ENCODE measurements at regions not wholly inside any gene's neighbourhood (a gene's known extent, or its start where the extent isn't known, plus 50 kb on each side); places are given as distances from the start of the nearest gene placed in this dataset.
"Not testable (repeated sequence)": the region's sequence is repeated elsewhere in the genome, so short reads cannot be mapped to it uniquely, and the experiment has no call there.

- DNase-seq, result no peak
These were observed 289.5 kb upstream of the PFKP start for GRCh38 chr10:2777666-2778355.

DNA sequence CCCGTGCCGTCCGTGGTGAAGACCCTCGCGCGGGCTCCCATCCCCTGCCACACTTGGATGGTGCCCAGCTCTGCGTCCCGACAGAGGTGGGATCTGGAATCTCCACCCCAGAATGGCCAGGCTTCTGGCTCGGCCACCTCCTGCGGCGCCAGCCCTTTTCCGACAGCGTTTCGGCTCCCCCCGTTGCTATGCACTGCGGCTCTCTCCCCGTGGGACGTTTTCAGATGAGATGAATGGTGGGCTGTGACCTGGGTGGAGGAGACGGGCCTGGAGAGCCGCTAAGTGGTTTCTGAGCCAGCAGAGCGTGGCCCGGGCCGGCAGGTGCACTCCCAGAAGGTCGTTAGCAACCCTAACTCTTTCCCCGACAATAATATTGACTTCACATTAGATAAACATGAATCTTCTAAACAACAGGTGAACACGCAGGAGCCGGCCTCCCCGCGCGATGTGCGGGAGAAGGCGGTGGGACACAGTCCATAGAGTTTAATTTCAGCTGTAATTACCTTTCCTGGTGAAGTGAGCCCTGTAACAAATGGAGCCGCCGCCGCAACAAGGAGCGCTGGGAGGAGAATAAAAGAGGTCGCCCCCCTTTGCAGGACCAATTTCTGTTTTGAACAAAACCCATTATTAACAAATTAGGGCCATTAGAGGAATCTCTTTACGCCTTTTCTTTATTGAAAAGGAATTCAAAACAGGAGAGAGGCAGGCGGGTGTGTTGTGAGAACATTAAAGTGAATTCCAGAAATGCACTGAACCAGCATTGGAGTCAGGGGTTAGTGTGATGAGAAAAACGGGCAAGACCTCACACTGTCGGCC, 294.3 kb upstream of the PFKP start:
- DNase-seq, result no peak

- no peak for DNase-seq
These were observed 295.2 kb upstream of the PFKP start for GRCh38 chr10:2772135-2772534.

DNA sequence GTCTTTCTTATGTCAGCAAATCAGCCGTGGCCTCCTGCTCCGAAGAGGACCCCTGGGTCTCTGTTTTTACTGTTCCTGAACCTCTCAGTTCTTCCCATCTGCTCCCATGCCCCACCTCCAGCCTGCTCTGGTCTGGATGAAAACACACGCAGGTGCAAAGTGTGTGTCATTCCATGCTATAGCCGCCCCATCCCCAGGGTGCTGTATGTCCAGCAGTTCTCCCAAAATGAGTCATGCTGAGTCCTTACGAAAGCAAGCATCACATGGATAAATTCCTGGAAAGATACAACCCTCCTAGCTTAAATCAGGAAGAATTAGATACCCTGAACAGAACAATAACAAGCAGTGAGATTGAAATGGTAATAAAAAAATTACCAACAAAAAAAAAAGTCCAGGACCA, 300.1 kb upstream of the PFKP start:
- not testable (repeated sequence) for DNase-seq

DNA sequence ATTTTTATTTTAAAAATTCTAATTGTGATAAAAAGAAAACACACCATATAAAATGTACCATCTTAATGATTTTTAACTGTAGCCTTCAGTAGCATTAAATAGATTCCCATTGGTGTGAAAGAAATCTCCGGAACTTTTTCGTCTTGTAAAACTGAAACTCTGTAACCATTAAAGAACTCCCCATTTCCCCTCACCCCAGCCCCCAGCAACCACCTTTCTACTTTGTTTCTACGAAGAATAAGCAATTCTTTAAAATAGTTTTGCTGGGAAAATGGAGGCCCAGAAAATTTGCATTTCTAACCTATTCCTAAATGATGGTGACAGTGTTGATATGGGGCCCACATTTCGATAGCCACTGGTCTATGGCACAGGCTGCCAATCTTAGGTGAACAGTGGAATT, 305.4 kb upstream of the PFKP start:
- DNase-seq, result no peak

DNA sequence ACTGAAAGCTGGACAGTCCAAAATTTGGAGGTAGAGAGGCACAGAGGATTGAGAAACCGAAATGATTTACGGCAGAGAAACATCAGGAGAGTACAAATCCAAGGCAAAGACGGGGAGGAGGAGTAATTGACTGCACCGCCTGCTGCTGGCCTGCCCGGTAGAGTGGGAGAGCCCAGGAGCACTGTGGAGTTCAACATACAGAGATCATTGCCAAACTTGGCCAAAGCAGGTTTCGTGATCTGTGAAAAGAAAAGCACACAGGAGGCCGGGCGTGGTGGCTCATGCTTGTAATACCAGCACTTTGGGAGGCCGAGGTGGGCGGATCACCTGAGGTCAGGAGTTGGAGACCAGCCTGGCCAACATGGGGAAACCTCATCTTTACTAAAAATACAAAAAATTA, 306.0 kb upstream of the PFKP start:
- no peak for DNase-seq

DNA sequence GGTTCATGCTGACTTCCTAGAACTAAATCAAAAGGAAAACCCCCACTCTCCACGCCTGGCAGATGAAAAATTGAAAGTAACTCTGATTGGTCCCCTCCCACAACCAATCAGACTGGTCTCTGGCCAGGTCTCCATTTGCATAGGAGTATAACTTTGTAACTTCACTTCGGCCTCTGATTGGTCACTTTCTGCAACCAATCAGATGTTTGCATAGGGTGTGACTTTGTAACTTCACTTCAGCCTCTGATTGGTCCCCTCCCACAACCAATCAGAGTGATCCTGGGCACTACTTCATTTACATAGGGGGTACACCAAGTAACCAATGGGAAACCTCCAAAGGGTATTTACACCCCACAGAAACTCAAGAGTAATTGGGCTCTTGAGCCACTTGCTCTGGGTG, 306.6 kb upstream of the PFKP start:
- no peak for DNase-seq

- DNase-seq, result no peak
These were observed 308.1 kb upstream of the PFKP start for GRCh38 chr10:2759233-2759632.

DNA sequence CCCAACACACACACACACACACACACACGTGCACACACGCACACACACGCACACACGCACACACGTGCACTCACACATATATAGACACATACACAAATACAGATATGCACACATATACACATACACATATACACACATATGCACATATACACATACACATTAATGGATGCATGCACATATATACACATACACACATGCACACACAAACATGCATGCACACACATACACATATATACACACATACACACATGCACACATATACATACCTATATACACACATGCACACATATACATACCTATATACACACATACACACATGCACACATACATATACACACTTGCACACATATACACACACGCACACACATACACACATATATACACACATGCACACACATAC, 312.4 kb upstream of the PFKP start:
- DNase-seq, result no peak

DNA sequence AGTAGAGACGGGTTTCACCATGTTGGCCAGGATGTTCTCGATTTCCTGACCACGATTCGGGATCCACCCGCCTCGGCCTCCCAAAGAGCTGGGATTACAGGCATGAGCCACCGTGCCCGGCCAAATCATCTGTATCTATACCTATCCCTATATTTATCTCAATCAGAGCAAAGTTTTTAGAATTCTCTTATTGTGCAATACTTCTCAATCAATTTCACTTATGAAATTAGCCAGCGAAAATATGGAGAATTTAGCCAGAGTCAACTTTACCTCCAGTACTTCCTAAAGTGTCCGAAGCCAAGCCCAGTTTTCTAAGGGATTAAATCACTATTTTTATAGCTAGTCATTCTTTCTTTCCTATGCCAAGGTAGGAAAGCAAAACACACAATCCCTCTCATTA, 319.1 kb upstream of the PFKP start:
- DNase-seq, result no peak

- no peak for DNase-seq
These were observed 320.7 kb upstream of the PFKP start for GRCh38 chr10:2746638-2747037.

- DNase-seq, result no peak
These were observed 321.7 kb upstream of the PFKP start for GRCh38 chr10:2745666-2746065.

- no peak for DNase-seq
These were observed 322.7 kb upstream of the PFKP start for GRCh38 chr10:2744547-2745200.

DNA sequence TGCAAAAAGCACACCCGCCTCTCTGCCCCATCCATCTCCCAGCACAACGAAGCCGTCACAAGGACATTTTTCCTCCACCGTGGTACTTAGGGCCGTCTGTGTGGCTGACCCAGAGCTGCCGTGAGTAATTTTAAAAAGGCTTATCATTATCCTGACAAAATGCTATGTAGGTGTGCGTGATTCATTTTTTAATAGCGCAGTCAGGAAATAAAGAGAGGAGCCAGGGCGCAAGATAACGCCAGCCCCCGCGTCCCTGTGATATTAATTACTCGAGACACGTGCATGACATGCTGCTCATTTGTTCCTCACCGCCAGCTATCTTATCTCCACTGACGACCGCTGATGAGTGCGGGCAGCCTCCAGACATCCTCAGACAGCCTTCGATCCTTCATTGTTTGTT, 332.7 kb upstream of the PFKP start:
- no peak for DNase-seq

GRCh38 chr10:2733278-2733963, 333.9 kb upstream of the PFKP start:
- no peak for DNase-seq

DNA sequence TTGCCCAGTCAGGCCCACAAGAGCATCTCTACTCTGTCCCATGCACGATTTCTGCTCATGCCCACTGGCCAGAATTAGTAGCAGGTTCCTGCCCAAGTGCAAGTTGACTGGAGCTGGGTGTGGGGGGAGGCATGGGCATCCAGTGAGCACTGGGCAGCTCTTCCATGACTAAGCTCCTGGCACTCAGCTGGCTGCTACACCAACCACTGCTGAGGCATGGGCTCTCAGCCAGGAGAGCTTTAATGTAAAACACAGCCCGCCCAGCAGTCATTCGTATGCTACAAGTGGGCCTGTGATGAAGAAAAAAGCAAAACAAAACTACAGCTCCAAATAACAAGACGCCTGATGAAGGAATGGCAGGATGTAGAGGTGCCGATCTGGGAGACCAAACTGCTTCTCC, 335.4 kb upstream of the PFKP start:
- DNase-seq, result no peak

GRCh38 chr10:2729197-2729596, 338.2 kb upstream of the PFKP start:
- no peak for DNase-seq

GRCh38 chr10:2728087-2728486, 339.3 kb upstream of the PFKP start:
- DNase-seq, result no peak

DNA sequence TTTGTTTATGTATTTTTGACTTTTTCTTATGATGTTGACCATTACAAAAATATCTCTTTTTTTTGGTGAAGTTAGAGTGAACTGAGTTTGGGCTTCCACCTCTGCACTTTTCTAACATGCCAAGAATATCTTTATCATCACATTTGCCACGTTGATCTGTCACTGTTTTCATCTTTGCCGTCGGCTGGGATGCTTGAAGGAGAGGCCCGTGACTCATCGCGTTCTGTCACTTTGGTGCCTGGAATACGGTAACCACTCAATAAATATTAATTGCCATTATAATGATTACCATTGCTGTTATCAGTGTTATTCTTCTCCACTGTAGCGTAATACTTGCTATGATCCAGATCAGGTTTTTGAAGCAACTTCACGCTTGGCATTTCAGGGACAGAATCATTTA, 350.8 kb upstream of the PFKP start:
- no peak for DNase-seq

DNA sequence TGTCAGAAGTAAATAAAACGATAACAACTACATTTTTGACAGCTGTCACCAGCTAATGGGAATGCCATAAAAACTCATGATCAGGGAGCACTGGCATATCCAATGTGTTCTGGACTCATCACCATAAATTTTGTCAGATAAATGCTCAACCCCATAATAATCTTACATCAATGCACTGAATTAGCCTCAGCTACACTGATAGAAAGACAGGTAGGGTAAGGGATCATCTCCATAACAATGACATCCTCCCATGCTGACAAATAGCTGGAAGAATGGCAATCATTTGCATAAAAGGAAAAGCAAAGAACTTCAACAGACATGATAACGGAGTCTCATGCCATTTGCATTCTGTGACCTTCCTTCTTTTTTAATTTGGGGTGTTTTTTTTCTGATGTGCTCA, 352.8 kb upstream of the PFKP start:
- no peak for DNase-seq

- no peak for DNase-seq
These were observed 363.4 kb upstream of the PFKP start for GRCh38 chr10:2703953-2704352.

GRCh38 chr10:2701802-2702201, 365.5 kb upstream of the PFKP start:
- DNase-seq, result no peak

DNA sequence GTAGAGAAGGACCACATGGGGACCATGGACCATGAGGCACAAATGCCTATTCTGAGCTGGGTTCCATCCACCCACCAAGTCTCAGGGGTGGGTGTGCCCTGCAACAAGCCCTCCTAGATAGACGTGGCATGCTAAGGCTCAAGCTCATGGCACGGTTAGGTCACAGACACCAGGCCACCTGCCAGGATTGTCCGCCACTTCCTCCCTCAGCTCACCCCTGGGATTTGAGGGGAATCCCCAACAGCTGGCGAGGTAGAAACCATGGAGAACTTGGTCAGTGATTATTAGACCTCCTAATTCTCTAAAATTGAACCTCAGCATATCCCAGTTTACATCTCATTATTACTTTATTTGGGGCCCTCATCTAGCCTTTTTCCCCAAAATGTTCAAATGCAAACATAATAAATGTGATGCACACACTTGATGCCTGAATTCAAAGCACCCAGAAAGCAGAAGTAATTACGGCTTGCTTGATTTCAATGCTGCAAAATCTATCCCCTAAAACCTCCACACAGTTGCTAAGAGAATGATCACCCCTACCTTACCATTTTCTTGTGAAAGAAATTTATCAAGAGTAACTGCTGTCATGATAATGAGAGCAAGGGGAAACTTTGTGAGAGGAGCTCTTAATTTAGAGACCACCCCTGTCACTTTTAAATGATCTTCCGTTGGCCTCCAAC, 366.6 kb upstream of the PFKP start:
- DNase-seq, result no peak

Data from stimulated activated CD4-positive, alpha-beta T cell treated with anti-CD3 and anti-CD28 coated beads, Interleukin-12 subunit alpha, Interleukin-12 subunit beta, amount 100 ng/mL, for 4 hours (primary cell).